ENCODE measurements at regions not wholly inside any gene's neighbourhood (a gene's known extent, or its start where the extent isn't known, plus 50 kb on each side); places are given as distances from the start of the nearest gene placed in this dataset.
"Not testable (repeated sequence)": the region's sequence is repeated elsewhere in the genome, so short reads cannot be mapped to it uniquely, and the experiment has no call there.

DNA sequence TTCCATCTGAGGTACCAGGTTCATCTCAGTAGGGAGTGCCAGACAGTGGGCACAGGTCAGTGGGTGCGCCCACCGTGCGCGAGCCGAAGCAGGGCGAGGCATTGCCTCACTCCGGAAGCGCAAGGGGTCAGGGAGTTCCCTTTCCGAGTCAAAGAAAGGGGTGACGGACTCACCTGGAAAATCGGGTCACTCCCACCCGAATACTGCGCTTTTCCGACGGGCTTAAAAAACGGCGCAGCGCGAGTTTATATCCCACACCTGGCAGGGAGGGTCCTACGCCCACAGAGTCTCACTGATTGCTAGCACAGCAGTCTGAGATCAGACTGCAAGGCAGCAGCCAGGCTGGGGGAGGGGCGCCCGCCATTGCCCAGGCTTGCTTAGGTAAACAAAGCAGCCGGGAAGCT lies 101.5 kb upstream of the POMZP3 start:
- TF ChIP-seq POLR2A (IDR thresholded peaks at IDR 0.05), result not testable (repeated sequence)
- TF ChIP-seq, protein P1, sequence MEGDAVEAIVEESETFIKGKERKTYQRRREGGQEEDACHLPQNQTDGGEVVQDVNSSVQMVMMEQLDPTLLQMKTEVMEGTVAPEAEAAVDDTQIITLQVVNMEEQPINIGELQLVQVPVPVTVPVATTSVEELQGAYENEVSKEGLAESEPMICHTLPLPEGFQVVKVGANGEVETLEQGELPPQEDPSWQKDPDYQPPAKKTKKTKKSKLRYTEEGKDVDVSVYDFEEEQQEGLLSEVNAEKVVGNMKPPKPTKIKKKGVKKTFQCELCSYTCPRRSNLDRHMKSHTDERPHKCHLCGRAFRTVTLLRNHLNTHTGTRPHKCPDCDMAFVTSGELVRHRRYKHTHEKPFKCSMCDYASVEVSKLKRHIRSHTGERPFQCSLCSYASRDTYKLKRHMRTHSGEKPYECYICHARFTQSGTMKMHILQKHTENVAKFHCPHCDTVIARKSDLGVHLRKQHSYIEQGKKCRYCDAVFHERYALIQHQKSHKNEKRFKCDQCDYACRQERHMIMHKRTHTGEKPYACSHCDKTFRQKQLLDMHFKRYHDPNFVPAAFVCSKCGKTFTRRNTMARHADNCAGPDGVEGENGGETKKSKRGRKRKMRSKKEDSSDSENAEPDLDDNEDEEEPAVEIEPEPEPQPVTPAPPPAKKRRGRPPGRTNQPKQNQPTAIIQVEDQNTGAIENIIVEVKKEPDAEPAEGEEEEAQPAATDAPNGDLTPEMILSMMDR (IDR thresholded peaks at IDR 0.05), result not testable (repeated sequence)
